ENCODE measurements at regions not wholly inside any gene's neighbourhood (a gene's known extent, or its start where the extent isn't known, plus 50 kb on each side); places are given as distances from the start of the nearest gene placed in this dataset.

DNA sequence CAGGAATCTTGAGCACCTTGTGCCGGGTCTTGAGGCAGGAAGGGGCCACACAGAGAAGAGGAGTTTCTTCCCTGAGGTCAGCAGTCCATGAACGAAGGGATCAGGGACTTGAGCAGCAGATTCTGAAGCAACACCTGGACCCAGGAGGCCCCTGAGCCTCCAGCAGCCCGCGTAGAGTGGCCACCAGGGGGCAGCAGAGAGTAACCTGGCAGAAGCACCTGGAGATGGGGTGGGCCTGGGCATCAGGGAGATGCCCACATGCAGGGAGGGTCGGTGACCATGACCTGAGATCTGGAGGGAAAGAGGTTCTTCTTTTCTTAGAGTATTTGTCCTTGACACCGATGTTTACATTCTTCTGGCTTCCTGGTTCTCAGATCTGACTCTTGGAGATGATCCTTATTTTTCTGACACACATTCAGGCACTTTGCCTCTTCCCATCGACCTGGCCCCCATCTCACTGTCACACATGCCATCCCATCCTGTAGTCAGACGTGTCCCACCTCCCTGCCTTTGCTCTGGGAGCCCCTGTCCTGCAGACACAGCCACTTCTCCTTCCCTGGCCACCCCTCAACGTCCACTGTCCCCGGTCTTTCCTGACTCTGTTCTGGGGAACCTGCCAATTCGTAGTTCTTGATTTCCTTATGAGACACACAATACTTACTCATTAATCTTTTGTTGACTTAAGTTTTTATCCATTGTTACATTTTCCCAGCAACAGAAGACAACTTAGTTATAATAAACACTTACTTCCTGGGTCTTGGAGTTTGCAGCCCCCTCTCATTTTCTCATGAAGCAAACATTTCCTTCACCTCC is 66.5 kb downstream of the GGTLC2 start:
- Histone ChIP-seq H4K20me1 (ENCODE audit: insufficient read depth, low read length) (peaks cover 3% of the 10 kb centered on the region; the same call in 1 of the 2 replicates), H3K79me2 (ENCODE audit: insufficient read depth, low read length) (no peaks in the 10 kb centered on the region), H3K27me3 (ENCODE audit: control insufficient read depth in 1 of 2, insufficient read depth in 2 of 2, low read length in 2 of 2) (peaks cover 0 to 13% of the 10 kb centered on the region in 2 experiments; a peak in 1 of 5 replicates), H2AFZ (ENCODE audit: low read length) (no peak overlapping the region), H3K9ac (ENCODE audit: insufficient read depth, low read depth, low read length) (no peak overlapping the region), H3K4me2 (ENCODE audit: low read depth, low read length) (no peak overlapping the region), H3K27ac (ENCODE audit: extremely low read length, insufficient read depth, low read length) (no peak overlapping the region), H3K4me3 (replicated peaks in 1 of 3; ENCODE audit: insufficient read depth in 1 of 3, low read depth in 2 of 3, low read length in 3 of 3) (no peak overlapping the region), H3K4me1 (ENCODE audit: insufficient read depth, low read length) (no peaks in the 10 kb centered on the region), H3K9me3 (ENCODE audit: low read length) (no peaks in the 10 kb centered on the region), H3K36me3 (replicated peaks in 1 of 2; ENCODE audit: control insufficient read depth in 1 of 2, insufficient read depth in 2 of 2, low read length in 2 of 2) (no peaks in the 10 kb centered on the region)
- WGBS (ENCODE audit: low lambda C conversion rate), result 19% methylated on average over 9 of the region's 11 CpGs
- no TSS peak for BruUV-seq (replicated peaks)
- ATAC-seq (peak; percentile 89), DNase-seq (ENCODE audit: low spot score) (peak; percentile 15), FAIRE-seq (no peak)
- ChIA-PET CTCF (ENCODE audit: low intra/inter-chr PET ratio, low total read pairs) (interaction anchor here (1.4 kb wide), 1 partner anchor 245 kb away, joined by 4 read pairs; no protein-coding TSS in a partner anchor), POLR2A (no interaction called here)
- in situ Hi-C loops (cut with HindIII; ENCODE audit: extremely low pct_ligation_motif_present, low pct_unique_long_range_greater_than_20kb), result no loop called here
- TF ChIP-seq, protein P1, sequence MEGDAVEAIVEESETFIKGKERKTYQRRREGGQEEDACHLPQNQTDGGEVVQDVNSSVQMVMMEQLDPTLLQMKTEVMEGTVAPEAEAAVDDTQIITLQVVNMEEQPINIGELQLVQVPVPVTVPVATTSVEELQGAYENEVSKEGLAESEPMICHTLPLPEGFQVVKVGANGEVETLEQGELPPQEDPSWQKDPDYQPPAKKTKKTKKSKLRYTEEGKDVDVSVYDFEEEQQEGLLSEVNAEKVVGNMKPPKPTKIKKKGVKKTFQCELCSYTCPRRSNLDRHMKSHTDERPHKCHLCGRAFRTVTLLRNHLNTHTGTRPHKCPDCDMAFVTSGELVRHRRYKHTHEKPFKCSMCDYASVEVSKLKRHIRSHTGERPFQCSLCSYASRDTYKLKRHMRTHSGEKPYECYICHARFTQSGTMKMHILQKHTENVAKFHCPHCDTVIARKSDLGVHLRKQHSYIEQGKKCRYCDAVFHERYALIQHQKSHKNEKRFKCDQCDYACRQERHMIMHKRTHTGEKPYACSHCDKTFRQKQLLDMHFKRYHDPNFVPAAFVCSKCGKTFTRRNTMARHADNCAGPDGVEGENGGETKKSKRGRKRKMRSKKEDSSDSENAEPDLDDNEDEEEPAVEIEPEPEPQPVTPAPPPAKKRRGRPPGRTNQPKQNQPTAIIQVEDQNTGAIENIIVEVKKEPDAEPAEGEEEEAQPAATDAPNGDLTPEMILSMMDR (CRISPR knock-in tag; IDR thresholded peaks at IDR 0.05), result peak; percentile 78
- no peak for TF ChIP-seq RCOR2 (CRISPR knock-in tag; IDR thresholded peaks at IDR 0.05)
- TF ChIP-seq ZBTB14 (CRISPR knock-in tag; IDR thresholded peaks at IDR 0.05), result no peak
- TF ChIP-seq FOXK1 (CRISPR knock-in tag; IDR thresholded peaks at IDR 0.05; ENCODE audit: borderline replicate concordance, low read depth), result no peak
- TF ChIP-seq HNF1B (CRISPR knock-in tag; IDR thresholded peaks at IDR 0.05), result 0 out of 2 replicates have a peak, but pooled peaks have one; percentile 15
- no peak for TF ChIP-seq KDM4B (CRISPR knock-in tag; IDR thresholded peaks at IDR 0.05)
- TF ChIP-seq ZNF709 (CRISPR knock-in tag; IDR thresholded peaks at IDR 0.05), result no peak
- no peak for TF ChIP-seq ZNF839 (CRISPR knock-in tag; IDR thresholded peaks at IDR 0.05; ENCODE audit: borderline replicate concordance)
- TF ChIP-seq HNRNPL (IDR thresholded peaks at IDR 0.05; ENCODE audit: low read depth, low read length), result 0 out of 2 replicates have a peak, but pooled peaks have one; percentile 37
- no peak for TF ChIP-seq RNF2 (conservative IDR thresholded peaks at IDR 0.05; ENCODE audit: low read depth)
- 0 out of 2 replicates have a peak, but pooled peaks have one; percentile 1 for TF ChIP-seq SMC3 (IDR thresholded peaks at IDR 0.05; ENCODE audit: low read length)
- TF ChIP-seq MYPOP (CRISPR knock-in tag; IDR thresholded peaks at IDR 0.05), result no peak
- TF ChIP-seq ZFP91 (CRISPR knock-in tag; IDR thresholded peaks at IDR 0.05; ENCODE audit: borderline replicate concordance), result 0 out of 2 replicates have a peak, but pooled peaks have one; percentile 13
- TF ChIP-seq XRCC5 (optimal IDR thresholded peaks at IDR 0.05; ENCODE audit: low read length), result peak; percentile 31
- intact Hi-C loops (cut with micrococcal nuclease; ENCODE audit: unreplicated experiment), result no loop called here

All from HepG2 (cell line).